H7 (cell line): ENCODE measurements at regions not wholly inside any gene's neighbourhood (a gene's known extent, or its start where the extent isn't known, plus 50 kb on each side); places are given as distances from the start of the nearest gene placed in this dataset.

Experiments
- DNase-seq: peaks from one replicate; pipeline ENCODE4 v3.0.0; 2012
- H3K27me3 ChIP-seq: 2 replicates; pipeline ENCODE4 v1.6.0; 2011; ENCODE audit warnings: mild to moderate bottlenecking, low read length; ENCODE audit not compliant: control insufficient read depth, insufficient read depth
- H3K36me3 ChIP-seq: replicated peaks from 2 replicates; pipeline ENCODE4 v1.5.1; 2011; ENCODE audit warnings: low read length; ENCODE audit not compliant: control insufficient read depth, insufficient read depth
- H3K4me3 ChIP-seq: 2 replicates; pipeline ENCODE4 v1.5.1; 2011; ENCODE audit warnings: low read depth, mild to moderate bottlenecking, control low read depth, low read length, moderate library complexity; ENCODE audit not compliant: insufficient read depth

- no peak overlapping the region for H3K4me3 ChIP-seq
- no peak for DNase-seq
- no peaks in the 10 kb centered on the region for H3K36me3 ChIP-seq
- H3K27me3 ChIP-seq = no peaks in the 10 kb centered on the region
Measured at GRCh38 chr7:16242920-16243319, 178.4 kb downstream of the CRPPA start.

- no peak overlapping the region for H3K4me3 ChIP-seq
- no peaks in the 10 kb centered on the region for H3K36me3 ChIP-seq
- DNase-seq = no peak
- no peaks in the 10 kb centered on the region for H3K27me3 ChIP-seq
Measured at GRCh38 chr7:16241017-16241416, 180.3 kb downstream of the CRPPA start.

GRCh38 chr7:16236381-16236780 is 185.0 kb downstream of the CRPPA start:
- H3K36me3 ChIP-seq = no peaks in the 10 kb centered on the region; the same call in 1 of the 2 replicates
- no peak overlapping the region for H3K4me3 ChIP-seq
- H3K27me3 ChIP-seq = no peaks in the 10 kb centered on the region
- DNase-seq = no peak

- Histone ChIP-seq H3K4me3 (no peak overlapping the region), H3K36me3 (no peaks in the 10 kb centered on the region; the same call in 1 of the 2 replicates), H3K27me3 (no peaks in the 10 kb centered on the region)
- DNase-seq = no peak
Measured at GRCh38 chr7:16235147-16236114, 185.9 kb downstream of the CRPPA start.

- DNase-seq = no peak
- Histone ChIP-seq H3K36me3 (no peaks in the 10 kb centered on the region; the same call in 1 of the 2 replicates), H3K27me3 (no peaks in the 10 kb centered on the region), H3K4me3 (no peak overlapping the region)
Measured at GRCh38 chr7:16234493-16235146, 186.7 kb downstream of the CRPPA start.

- no peak for DNase-seq
- H3K27me3 ChIP-seq = no peaks in the 10 kb centered on the region
- no peak overlapping the region for H3K4me3 ChIP-seq
- H3K36me3 ChIP-seq = no peaks in the 10 kb centered on the region; the same call in 1 of the 2 replicates
Measured at GRCh38 chr7:16233517-16233916, 187.8 kb downstream of the CRPPA start.

GRCh38 chr7:16232273-16232672 is 189.1 kb downstream of the CRPPA start:
- DNase-seq = no peak
- Histone ChIP-seq H3K4me3 (no peak overlapping the region), H3K36me3 (no peaks in the 10 kb centered on the region; the same call in 1 of the 2 replicates), H3K27me3 (no peaks in the 10 kb centered on the region)

GRCh38 chr7:16223963-16224707 is 197.2 kb downstream of the CRPPA start:
- no peak for DNase-seq
- no peak overlapping the region for H3K4me3 ChIP-seq
- no peaks in the 10 kb centered on the region for H3K36me3 ChIP-seq
- no peaks in the 10 kb centered on the region for H3K27me3 ChIP-seq

GRCh38 chr7:16212610-16213009 is 208.7 kb downstream of the CRPPA start:
- H3K36me3 ChIP-seq = no peaks in the 10 kb centered on the region
- no peak for DNase-seq
- H3K27me3 ChIP-seq = no peaks in the 10 kb centered on the region
- H3K4me3 ChIP-seq = no peak overlapping the region

GRCh38 chr7:16212032-16212431 is 209.3 kb downstream of the CRPPA start:
- Histone ChIP-seq H3K36me3 (no peaks in the 10 kb centered on the region), H3K27me3 (no peaks in the 10 kb centered on the region), H3K4me3 (no peak overlapping the region)
- DNase-seq = no peak

- H3K4me3 ChIP-seq = no peak overlapping the region
- no peak for DNase-seq
- no peaks in the 10 kb centered on the region for H3K27me3 ChIP-seq
- no peaks in the 10 kb centered on the region for H3K36me3 ChIP-seq
Measured at GRCh38 chr7:16211402-16211925, 209.9 kb downstream of the CRPPA start.

- Histone ChIP-seq H3K27me3 (no peaks in the 10 kb centered on the region), H3K36me3 (no peaks in the 10 kb centered on the region), H3K4me3 (no peak overlapping the region)
- no peak for DNase-seq
Measured at GRCh38 chr7:16210171-16210570, 211.2 kb downstream of the CRPPA start.

GRCh38 chr7:16207321-16207720 is 214.0 kb downstream of the CRPPA start:
- Histone ChIP-seq H3K27me3 (no peaks in the 10 kb centered on the region), H3K4me3 (no peak overlapping the region), H3K36me3 (no peaks in the 10 kb centered on the region)
- no peak for DNase-seq

GRCh38 chr7:16205466-16205865 is 215.9 kb downstream of the CRPPA start:
- H3K27me3 ChIP-seq = no peaks in the 10 kb centered on the region
- H3K36me3 ChIP-seq = no peaks in the 10 kb centered on the region
- DNase-seq = no peak
- no peak overlapping the region for H3K4me3 ChIP-seq
